Stimulated activated CD4-positive, alpha-beta T cell treated with anti-CD3 and anti-CD28 coated beads, Interleukin-2, amount 100 ng/mL, for 24 hours (primary cell): ENCODE measurements at regions not wholly inside any gene's neighbourhood (a gene's known extent, or its start where the extent isn't known, plus 50 kb on each side); places are given as distances from the start of the nearest gene placed in this dataset.
"Not testable (repeated sequence)": the region's sequence is repeated elsewhere in the genome, so short reads cannot be mapped to it uniquely, and the experiment has no call there.

Source experiments
- DNase-seq, 2 donors: peaks; one replicate each; pipeline ENCODE4 v3.0.0-alpha.2; 2020

DNA sequence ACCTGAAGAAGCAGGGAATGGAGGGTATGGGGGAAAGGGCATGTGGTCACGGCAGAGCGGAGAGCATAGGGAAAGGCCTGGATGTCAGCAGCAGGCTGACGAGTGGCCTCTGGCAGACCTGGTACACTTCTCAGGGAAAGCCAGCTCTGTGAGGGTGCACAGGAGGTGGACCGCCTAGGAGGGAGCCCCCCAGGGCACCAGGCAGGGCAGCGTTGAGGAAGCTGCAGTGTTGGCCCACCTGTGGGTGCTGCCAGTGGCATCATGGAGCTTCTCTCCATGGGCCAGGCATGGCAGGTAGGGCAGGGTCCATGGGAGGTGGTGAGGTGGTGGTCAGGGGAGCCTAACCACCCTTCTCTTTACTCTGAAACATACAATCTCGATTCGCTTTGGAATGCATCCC, 143.0 kb upstream of the PITX1 start:
- no peak for DNase-seq

GRCh38 chr5:135174315-135175096, 140.5 kb upstream of the PITX1 start:
- DNase-seq, result no peak

GRCh38 chr5:135173662-135174290, 139.7 kb upstream of the PITX1 start:
- DNase-seq, result no peak

- DNase-seq, result no peak
Observed at GRCh38 chr5:135172718-135173117, 138.7 kb upstream of the PITX1 start.

GRCh38 chr5:135171336-135171735, 137.3 kb upstream of the PITX1 start:
- no peak for DNase-seq

DNA sequence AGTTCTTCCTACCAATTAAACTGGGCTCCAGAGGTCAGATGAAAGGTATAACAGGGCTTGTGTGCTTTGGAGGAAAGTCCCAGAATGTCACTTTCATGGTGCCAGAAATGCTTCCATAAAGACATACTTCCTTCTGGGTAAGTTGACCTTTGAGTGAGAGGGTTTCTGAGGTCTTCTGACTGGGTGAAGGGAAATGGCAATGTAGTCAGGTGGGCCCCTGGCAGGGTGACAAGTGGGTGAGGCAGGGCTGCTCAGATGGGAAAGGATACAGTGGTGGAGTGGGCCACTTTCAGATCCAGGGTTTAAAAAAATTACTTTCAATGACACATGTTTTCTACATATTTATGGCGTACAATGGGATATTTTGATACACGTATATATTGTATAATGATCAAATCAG, 136.5 kb upstream of the PITX1 start:
- DNase-seq, result no peak

DNA sequence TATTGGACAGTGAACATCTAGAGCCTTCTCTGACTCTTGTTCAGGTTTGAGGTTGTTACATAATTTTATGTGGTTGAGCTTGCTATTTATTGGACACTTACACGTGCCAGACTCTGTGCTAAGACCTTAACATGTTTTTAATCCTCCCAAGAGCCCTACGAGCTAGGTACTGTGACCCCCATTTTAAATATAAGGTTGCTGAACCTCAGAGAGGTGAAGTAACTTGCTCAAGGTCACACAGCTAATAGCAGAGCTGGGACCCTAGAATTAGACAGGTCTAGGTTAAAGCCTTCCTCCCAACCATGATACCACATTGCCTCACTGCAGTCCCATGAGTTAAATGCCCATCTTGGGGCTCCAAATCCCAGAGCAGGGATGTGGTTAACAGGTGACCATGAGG, 135.7 kb upstream of the PITX1 start:
- DNase-seq, result no peak

GRCh38 chr5:135167634-135168033, 133.6 kb upstream of the PITX1 start:
- DNase-seq, result no peak

- not testable (repeated sequence) for DNase-seq
Observed at GRCh38 chr5:135164873-135165614, 131.0 kb upstream of the PITX1 start.

- DNase-seq, result no peak
Observed at GRCh38 chr5:135163964-135164363, 129.9 kb upstream of the PITX1 start.

DNA sequence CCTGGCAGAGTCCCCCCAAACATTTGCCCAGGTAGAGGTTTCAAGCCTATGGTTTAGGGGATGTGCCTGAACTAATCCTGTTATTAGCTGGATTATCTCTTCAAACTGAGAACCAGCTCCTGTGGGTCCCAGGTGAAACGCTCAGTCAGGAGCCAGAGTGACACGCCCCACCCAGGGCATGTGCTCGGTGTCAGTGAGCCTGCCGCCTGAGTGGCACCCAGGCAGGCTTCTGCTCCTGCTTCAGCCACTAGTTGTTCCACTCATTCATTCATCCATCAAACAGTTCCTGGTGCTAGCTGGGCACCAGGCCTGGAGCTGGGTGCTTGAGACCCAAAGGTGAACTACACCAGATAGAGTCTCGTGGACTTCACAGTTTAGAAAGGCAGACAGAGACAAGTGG, 129.4 kb upstream of the PITX1 start:
- DNase-seq, result no peak

DNA sequence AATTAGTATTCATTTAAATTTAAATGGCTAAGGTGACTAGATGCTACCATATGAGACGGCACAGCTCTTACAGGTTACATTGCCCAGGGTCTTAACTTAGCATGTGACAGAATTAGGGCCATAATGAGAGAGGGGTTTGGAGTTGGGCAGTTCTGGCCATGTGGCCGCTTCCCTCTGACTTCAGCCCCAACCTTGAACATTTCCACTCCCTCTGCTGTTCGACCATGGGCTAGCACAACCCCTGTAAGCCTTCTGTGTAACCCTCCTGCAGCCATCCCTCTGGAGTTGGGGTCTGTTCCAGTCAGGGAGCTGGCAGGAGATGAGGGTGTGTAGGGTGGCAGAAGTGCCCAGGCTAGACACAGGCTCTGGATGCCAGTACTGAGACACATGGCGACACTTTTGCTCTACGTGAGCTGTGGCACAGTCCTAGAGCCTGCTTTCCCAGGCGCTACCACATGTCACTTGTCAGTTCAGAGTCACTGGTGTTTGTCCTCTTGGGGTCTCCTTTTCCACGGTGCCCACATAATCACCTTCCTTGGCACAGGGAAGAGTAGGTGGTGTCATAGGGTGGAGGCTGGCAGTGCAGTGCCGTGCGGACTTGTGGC, 128.7 kb upstream of the PITX1 start:
- no peak for DNase-seq

DNA sequence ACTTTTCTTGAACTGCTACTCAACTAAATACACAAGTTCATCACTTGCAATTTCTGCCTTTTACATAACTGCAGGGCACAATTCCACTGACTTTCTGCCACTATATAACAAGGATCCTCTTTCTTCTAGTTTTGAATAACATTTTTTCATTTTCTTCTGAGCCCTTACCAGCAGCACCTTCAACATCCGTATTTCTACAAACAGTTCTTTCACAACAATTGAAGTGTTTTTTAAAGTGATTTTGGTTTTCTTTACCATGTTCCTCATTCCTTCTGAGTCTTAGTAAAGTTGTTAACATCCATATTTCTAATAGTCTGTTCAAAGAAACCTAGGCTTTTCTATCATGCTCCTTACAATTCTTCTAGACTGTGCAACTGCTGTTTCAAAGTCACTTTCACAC, 127.2 kb upstream of the PITX1 start:
- DNase-seq, result no peak

- DNase-seq, result no peak
Observed at GRCh38 chr5:135160036-135160675, 126.1 kb upstream of the PITX1 start.

GRCh38 chr5:135159626-135160025, 125.6 kb upstream of the PITX1 start:
- no peak for DNase-seq

- no peak for DNase-seq
Observed at GRCh38 chr5:135158982-135159381, 125.0 kb upstream of the PITX1 start.

GRCh38 chr5:135158314-135158697, 124.3 kb upstream of the PITX1 start:
- DNase-seq, result no peak

DNA sequence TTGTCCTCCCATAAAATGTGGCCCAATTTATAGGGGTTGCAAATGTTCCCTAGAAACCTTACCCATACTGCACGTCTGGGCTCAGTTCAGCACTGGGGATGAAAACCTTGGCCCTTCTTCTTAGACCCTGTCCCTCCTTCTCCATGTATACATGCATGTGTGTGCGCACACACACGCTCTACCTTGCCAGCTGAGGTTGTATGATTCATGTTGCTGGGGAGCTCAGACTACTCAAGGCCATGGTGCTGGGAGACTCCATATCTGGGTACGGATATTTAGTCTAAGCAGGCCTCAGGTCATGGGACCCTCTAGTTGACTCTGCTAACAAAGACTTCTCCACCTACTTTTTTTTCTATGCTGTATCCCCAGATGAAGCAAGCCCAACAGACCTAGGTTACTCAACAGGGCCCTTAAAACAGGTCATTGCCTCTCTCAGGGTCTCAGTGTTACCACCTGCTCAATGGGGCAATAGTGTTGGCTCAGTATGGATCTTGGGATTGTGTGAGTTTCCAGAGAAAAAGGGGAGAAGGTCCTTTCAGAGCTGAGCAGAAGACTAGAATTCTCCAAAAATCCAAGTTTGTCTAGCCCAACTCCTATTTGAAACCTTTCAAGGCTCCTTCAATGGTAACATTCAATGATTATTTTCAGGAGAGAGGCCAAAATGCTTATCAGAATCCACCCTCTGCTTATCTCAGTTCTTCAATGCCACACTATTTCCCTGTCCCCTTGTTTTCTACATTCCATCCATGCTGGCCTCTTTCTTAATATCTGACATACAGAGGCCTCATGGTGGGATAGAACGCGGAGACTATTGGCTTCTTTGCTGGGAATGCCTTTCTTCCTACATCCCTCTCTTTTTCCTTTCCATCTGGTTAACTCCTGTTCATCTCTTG, 123.6 kb upstream of the PITX1 start:
- no peak for DNase-seq

- DNase-seq, result no peak
Observed at GRCh38 chr5:135156715-135157404, 122.8 kb upstream of the PITX1 start.

GRCh38 chr5:135156337-135156714, 122.3 kb upstream of the PITX1 start:
- no peak for DNase-seq

DNA sequence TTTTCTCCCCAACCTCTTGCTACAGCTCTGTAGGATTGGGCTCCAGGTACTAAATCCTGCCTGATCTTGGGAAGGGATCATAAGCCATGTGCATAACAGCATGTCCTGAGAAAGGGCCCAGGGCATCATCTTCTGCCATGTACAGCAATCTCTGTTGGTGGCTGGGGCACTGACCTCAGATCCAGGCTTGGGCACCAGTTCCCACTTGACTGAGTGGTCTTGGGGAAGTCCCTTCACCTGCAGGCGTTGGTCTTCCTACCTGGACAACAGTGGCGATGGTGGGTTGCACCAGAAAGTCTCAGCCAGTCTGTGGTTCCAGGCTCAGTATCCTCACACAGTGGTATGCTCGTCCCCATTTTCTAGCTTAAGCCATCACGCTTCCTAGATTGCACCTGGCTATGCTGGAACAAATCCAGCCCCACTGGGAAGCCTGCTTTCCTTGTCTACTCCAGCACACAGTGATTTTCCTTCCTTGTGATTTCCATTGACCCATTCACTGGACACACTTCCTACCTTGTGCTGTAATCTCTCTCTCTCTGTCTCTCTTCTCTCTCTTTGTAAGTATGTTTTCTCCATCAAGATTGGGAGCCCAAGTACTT, 121.7 kb upstream of the PITX1 start:
- no peak for DNase-seq
